PC-3 (cell line): ENCODE measurements at regions not wholly inside any gene's neighbourhood (a gene's known extent, or its start where the extent isn't known, plus 50 kb on each side); places are given as distances from the start of the nearest gene placed in this dataset.

Experiments used
- ATAC-seq: fragments of 200-7000 bp; cut with Tn5 transposase; 2 replicates; pipeline ENCODE4 v1.9.1; 2020; ENCODE audit warnings: mild to moderate bottlenecking, moderate library complexity
- BruUV-seq: library from RNA; stranded (reverse); fragments of 400-500 nt; replicated peaks from 2 replicates; lab custom pipeline; 2021; lab: Mats Ljungman, UMichigan
- CTCF ChIA-PET: fragments of 300-600 bp; sonication (Branson Sonifier 250); formaldehyde crosslinking; loops from one replicate; lab custom pipeline; 2022; ENCODE audit warnings: antibody characterized with exemption; lab: Charles Lee
- POLR2A ChIA-PET: fragments of 300-600 bp; sonication (Branson Sonifier 250); formaldehyde crosslinking; loops from one replicate; lab custom pipeline; 2022; ENCODE audit warnings: antibody characterized with exemption; ENCODE audit not compliant: unreplicated experiment; lab: Charles Lee
- DNase-seq: peaks from one replicate; pipeline ENCODE4 v3.0.0-alpha.2; 2015
- H2AFZ ChIP-seq: fragments of 300-600 bp; sonication (generic); 2 replicates; pipeline ENCODE4 v1.6.0; 2016; ENCODE audit warnings: antibody characterized with exemption, low read length
- H3F3A ChIP-seq: fragments of 300-600 bp; sonication (generic); one replicate; pipeline ENCODE4 v1.6.0; 2017; ENCODE audit warnings: antibody characterized with exemption, low read length, control low read depth, mild to moderate bottlenecking; ENCODE audit not compliant: unreplicated experiment
- H3K27ac ChIP-seq: fragments of 300-600 bp; sonication (generic); 2 replicates; pipeline ENCODE4 v1.5.1; 2016; ENCODE audit warnings: mild to moderate bottlenecking, low read length
- H3K27me3 ChIP-seq: fragments of 300-600 bp; sonication (generic); 2 replicates; pipeline ENCODE4 v1.6.1; 2016; ENCODE audit warnings: low read length, mixed read lengths
- H3K36me3 ChIP-seq: fragments of 300-600 bp; sonication (generic); 2 replicates; pipeline ENCODE4 v1.6.1; 2016; ENCODE audit warnings: low read depth, mixed run types, low read length, mixed read lengths
- H3K4me1 ChIP-seq: fragments of 300-600 bp; sonication (generic); 2 replicates; pipeline ENCODE4 v1.5.1; 2016; ENCODE audit warnings: low read length; ENCODE audit not compliant: insufficient read depth
- H3K4me2 ChIP-seq: fragments of 300-600 bp; sonication (generic); 2 replicates; pipeline ENCODE4 v1.6.0; 2016; ENCODE audit warnings: low read length
- H3K4me3 ChIP-seq: fragments of 300-600 bp; sonication (generic); 2 replicates; pipeline ENCODE4 v1.5.1; 2016; ENCODE audit warnings: mild to moderate bottlenecking, low read length, mixed read lengths
- H3K79me2 ChIP-seq: fragments of 300-600 bp; sonication (generic); 2 replicates; pipeline ENCODE4 v1.6.1; 2017; ENCODE audit warnings: low read length, mixed read lengths
- H3K9ac ChIP-seq: fragments of 300-600 bp; sonication (generic); 2 replicates; pipeline ENCODE4 v1.6.0; 2016; ENCODE audit warnings: mild to moderate bottlenecking, low read length
- H3K9me2 ChIP-seq: fragments of 300-600 bp; sonication (generic); replicated peaks from 2 replicates; pipeline ENCODE4 v1.6.1; 2016; ENCODE audit warnings: mixed run types, low read length, mixed read lengths
- H3K9me3 ChIP-seq: fragments of 300-600 bp; sonication (generic); 2 replicates; pipeline ENCODE4 v1.6.1; 2016; ENCODE audit warnings: low read length, mixed read lengths
- H4K20me1 ChIP-seq: fragments of 300-600 bp; sonication (generic); 2 replicates; pipeline ENCODE4 v1.6.1; 2016; ENCODE audit warnings: low read length, mixed read lengths
- EZH2 ChIP-seq: fragments of 300-600 bp; sonication (generic); IDR thresholded peaks from one replicate; pipeline ENCODE4 v1.6.1; 2017; ENCODE audit warnings: antibody characterized with exemption, mild to moderate bottlenecking, low read length; ENCODE audit not compliant: unreplicated experiment
- EZH2phosphoT487 ChIP-seq: fragments of 300-600 bp; sonication (generic); IDR thresholded peaks from 2 replicates; pipeline ENCODE4 v1.6.1; 2018; ENCODE audit warnings: mild to moderate bottlenecking, antibody characterized with exemption, low read length, borderline replicate concordance
- intact Hi-C: fragments of 100-400 bp; cut with micrococcal nuclease; formaldehyde crosslinking; loops from 2 replicates; pipeline ENCODE4 v1.9.0; 2023
- TF ChIP-seq, protein P1 (sequence below): fragments of 300-600 bp; sonication (generic); conservative IDR thresholded peaks from 2 replicates; pipeline ENCODE4 v1.5.1; 2017; ENCODE audit warnings: antibody characterized with exemption, low read depth, mild to moderate bottlenecking, low read length

DNA sequence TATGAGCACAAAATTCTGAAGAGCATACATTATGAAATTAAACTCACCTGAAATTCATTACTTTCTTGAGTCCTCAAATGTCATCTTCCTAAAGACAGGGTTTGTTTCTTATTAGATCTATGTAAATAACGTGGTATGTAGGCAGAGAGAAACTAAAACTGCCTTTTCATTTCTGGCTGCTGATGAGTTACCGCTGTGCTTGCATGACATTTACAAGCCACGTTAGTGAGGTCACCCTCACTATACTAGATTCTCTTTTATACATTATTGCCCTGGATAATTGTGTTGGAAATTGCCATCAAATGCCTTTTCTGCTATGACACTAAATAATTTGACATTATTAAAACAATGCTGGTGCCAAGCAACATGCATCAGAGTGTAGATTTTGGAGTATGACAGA lies 748.3 kb upstream of the ANO3 start:
- H3K4me2 ChIP-seq: no peak overlapping the region
- no peak overlapping the region for H2AFZ ChIP-seq
- H3K4me3 ChIP-seq: no peak overlapping the region
- DNase-seq: no peak
- ChIA-PET POLR2A (no interaction called here), CTCF (no interaction called here)
- no peaks in the 10 kb centered on the region for H3F3A ChIP-seq
- no peaks in the 10 kb centered on the region for H3K9me2 ChIP-seq
- H3K27me3 ChIP-seq: no peaks in the 10 kb centered on the region
- intact Hi-C loops: no loop called here
- no TSS peak for BruUV-seq
- H3K4me1 ChIP-seq: no peaks in the 10 kb centered on the region
- H3K9ac ChIP-seq: no peak overlapping the region
- no peaks in the 10 kb centered on the region for H4K20me1 ChIP-seq
- no peaks in the 10 kb centered on the region for H3K9me3 ChIP-seq
- TF ChIP-seq, protein P1, sequence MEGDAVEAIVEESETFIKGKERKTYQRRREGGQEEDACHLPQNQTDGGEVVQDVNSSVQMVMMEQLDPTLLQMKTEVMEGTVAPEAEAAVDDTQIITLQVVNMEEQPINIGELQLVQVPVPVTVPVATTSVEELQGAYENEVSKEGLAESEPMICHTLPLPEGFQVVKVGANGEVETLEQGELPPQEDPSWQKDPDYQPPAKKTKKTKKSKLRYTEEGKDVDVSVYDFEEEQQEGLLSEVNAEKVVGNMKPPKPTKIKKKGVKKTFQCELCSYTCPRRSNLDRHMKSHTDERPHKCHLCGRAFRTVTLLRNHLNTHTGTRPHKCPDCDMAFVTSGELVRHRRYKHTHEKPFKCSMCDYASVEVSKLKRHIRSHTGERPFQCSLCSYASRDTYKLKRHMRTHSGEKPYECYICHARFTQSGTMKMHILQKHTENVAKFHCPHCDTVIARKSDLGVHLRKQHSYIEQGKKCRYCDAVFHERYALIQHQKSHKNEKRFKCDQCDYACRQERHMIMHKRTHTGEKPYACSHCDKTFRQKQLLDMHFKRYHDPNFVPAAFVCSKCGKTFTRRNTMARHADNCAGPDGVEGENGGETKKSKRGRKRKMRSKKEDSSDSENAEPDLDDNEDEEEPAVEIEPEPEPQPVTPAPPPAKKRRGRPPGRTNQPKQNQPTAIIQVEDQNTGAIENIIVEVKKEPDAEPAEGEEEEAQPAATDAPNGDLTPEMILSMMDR: no peak
- no peak for TF ChIP-seq EZH2
- no peak for TF ChIP-seq EZH2phosphoT487
- H3K79me2 ChIP-seq: no peaks in the 10 kb centered on the region
- H3K27ac ChIP-seq: no peak overlapping the region
- H3K36me3 ChIP-seq: no peaks in the 10 kb centered on the region
- no peak for ATAC-seq

DNA sequence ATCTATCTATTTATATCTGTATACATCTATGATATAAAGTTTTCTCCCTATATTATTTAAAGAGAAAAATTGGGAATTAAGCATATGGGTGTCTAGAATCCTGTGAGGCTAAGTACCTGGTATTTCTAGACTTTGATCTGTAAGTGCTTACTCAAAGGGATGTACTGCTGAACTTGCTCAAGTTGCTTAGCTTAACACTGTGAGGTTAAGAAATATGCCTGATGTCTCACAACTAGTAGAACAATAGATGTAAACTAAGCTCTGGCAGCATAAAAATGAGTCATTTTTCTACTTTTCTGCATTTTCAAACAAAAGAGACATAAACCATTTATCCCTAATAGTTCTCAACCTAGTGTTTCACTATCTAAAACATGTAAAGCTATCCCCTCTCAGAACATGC lies 744.4 kb upstream of the ANO3 start:
- no peaks in the 10 kb centered on the region for H3F3A ChIP-seq
- H3K9me3 ChIP-seq: no peaks in the 10 kb centered on the region
- POLR2A ChIA-PET: no interaction called here
- ATAC-seq: peak; percentile 50; the same call in 1 of the 2 replicates
- H4K20me1 ChIP-seq: no peaks in the 10 kb centered on the region
- H3K9me2 ChIP-seq: no peaks in the 10 kb centered on the region
- H3K27me3 ChIP-seq: no peaks in the 10 kb centered on the region
- no peak overlapping the region for H3K9ac ChIP-seq
- H3K4me3 ChIP-seq: no peak overlapping the region
- H2AFZ ChIP-seq: no peak overlapping the region
- no peak overlapping the region for H3K27ac ChIP-seq
- no TSS peak for BruUV-seq
- CTCF ChIA-PET: no interaction called here
- no peaks in the 10 kb centered on the region for H3K4me1 ChIP-seq
- H3K36me3 ChIP-seq: no peaks in the 10 kb centered on the region
- no peaks in the 10 kb centered on the region for H3K79me2 ChIP-seq
- TF ChIP-seq, protein P1: no peak
- TF ChIP-seq EZH2phosphoT487 (no peak), EZH2 (no peak)
- intact Hi-C loops: no loop called here
- no peak overlapping the region for H3K4me2 ChIP-seq
- DNase-seq: no peak

- no peaks in the 10 kb centered on the region for H3F3A ChIP-seq
- no peak overlapping the region for H3K9ac ChIP-seq
- TF ChIP-seq EZH2phosphoT487: no peak
- TF ChIP-seq EZH2: no peak
- TF ChIP-seq, protein P1: no peak
- H3K9me3 ChIP-seq: 0 out of 2 replicates have a peak, but pooled peaks cover 4% of the 10 kb centered on the region
- H3K4me3 ChIP-seq: no peak overlapping the region
- H2AFZ ChIP-seq: no peak overlapping the region
- no peaks in the 10 kb centered on the region for H3K27me3 ChIP-seq
- ATAC-seq: no peak
- ChIA-PET CTCF (no interaction called here), POLR2A (no interaction called here)
- no peaks in the 10 kb centered on the region for H3K4me1 ChIP-seq
- H3K36me3 ChIP-seq: no peaks in the 10 kb centered on the region
- no peaks in the 10 kb centered on the region for H3K79me2 ChIP-seq
- no peak overlapping the region for H3K4me2 ChIP-seq
- H3K27ac ChIP-seq: no peak overlapping the region
- no peaks in the 10 kb centered on the region for H3K9me2 ChIP-seq
- no peak for DNase-seq
- H4K20me1 ChIP-seq: no peaks in the 10 kb centered on the region
- intact Hi-C loops: no loop called here
- no TSS peak for BruUV-seq
Measured at GRCh38 chr11:25593221-25593620, 738.7 kb upstream of the ANO3 start.
